ENCODE measurements at regions not wholly inside any gene's neighbourhood (a gene's known extent, or its start where the extent isn't known, plus 50 kb on each side); places are given as distances from the start of the nearest gene placed in this dataset.

DNA sequence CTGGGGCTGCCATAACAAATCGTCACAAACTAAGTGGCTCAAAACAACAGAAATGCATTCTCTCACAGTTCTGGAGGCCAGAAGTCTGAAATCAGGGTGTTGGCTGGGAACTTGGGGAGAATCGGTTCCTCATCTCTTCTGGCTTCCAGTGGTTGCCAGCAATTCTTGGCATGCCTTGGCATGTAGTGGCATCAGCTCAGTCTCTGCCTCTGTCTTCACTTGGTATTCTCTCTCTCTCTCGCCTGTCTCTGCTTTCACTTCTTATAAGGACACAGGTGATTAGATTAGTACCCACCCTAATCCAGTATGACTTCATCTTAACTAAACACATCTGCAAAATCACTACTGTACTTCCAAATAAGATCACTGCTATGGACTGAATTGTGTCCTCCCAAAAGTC is 695.4 kb upstream of the ID2 start:
- TF ChIP-seq EZH2 (IDR thresholded peaks at IDR 0.05; ENCODE audit: borderline replicate concordance, low read depth, low read length): no peak
- TF ChIP-seq, protein P1, sequence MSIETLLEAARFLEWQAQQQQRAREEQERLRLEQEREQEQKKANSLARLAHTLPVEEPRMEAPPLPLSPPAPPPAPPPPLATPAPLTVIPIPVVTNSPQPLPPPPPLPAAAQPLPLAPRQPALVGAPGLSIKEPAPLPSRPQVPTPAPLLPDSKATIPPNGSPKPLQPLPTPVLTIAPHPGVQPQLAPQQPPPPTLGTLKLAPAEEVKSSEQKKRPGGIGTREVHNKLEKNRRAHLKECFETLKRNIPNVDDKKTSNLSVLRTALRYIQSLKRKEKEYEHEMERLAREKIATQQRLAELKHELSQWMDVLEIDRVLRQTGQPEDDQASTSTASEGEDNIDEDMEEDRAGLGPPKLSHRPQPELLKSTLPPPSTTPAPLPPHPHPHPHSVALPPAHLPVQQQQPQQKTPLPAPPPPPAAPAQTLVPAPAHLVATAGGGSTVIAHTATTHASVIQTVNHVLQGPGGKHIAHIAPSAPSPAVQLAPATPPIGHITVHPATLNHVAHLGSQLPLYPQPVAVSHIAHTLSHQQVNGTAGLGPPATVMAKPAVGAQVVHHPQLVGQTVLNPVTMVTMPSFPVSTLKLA (conservative IDR thresholded peaks at IDR 0.05): no peak
- TF ChIP-seq GATA2 (CRISPR knock-in tag; IDR thresholded peaks at IDR 0.05): no peak
- TF ChIP-seq POLR2A (conservative IDR thresholded peaks at IDR 0.05): no peak
- no peak for TF ChIP-seq NR2C2 (CRISPR knock-in tag; IDR thresholded peaks at IDR 0.05)
- no peak for TF ChIP-seq NR2C2 (tag; IDR thresholded peaks at IDR 0.05)
- TF ChIP-seq, protein P2, sequence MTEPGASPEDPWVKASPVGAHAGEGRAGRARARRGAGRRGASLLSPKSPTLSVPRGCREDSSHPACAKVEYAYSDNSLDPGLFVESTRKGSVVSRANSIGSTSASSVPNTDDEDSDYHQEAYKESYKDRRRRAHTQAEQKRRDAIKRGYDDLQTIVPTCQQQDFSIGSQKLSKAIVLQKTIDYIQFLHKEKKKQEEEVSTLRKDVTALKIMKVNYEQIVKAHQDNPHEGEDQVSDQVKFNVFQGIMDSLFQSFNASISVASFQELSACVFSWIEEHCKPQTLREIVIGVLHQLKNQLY (CRISPR knock-in tag; conservative IDR thresholded peaks at IDR 0.05): no peak
- no peak for TF ChIP-seq SNRNP70 (optimal IDR thresholded peaks at IDR 0.05; ENCODE audit: low read depth, low read length)
- TF ChIP-seq, protein P3, sequence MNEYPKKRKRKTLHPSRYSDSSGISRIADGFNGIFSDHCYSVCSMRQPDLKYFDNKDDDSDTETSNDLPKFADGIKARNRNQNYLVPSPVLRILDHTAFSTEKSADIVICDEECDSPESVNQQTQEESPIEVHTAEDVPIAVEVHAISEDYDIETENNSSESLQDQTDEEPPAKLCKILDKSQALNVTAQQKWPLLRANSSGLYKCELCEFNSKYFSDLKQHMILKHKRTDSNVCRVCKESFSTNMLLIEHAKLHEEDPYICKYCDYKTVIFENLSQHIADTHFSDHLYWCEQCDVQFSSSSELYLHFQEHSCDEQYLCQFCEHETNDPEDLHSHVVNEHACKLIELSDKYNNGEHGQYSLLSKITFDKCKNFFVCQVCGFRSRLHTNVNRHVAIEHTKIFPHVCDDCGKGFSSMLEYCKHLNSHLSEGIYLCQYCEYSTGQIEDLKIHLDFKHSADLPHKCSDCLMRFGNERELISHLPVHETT (CRISPR knock-in tag; conservative IDR thresholded peaks at IDR 0.05 in 1 of 2, IDR thresholded peaks at IDR 0.05 in 1 of 2): no peak
- TF ChIP-seq, protein P4, sequence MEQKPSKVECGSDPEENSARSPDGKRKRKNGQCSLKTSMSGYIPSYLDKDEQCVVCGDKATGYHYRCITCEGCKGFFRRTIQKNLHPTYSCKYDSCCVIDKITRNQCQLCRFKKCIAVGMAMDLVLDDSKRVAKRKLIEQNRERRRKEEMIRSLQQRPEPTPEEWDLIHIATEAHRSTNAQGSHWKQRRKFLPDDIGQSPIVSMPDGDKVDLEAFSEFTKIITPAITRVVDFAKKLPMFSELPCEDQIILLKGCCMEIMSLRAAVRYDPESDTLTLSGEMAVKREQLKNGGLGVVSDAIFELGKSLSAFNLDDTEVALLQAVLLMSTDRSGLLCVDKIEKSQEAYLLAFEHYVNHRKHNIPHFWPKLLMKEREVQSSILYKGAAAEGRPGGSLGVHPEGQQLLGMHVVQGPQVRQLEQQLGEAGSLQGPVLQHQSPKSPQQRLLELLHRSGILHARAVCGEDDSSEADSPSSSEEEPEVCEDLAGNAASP (IDR thresholded peaks at IDR 0.05): no peak
- TF ChIP-seq FOXA1 (IDR thresholded peaks at IDR 0.05; ENCODE audit: borderline replicate concordance): no peak
- TF ChIP-seq, protein P5, sequence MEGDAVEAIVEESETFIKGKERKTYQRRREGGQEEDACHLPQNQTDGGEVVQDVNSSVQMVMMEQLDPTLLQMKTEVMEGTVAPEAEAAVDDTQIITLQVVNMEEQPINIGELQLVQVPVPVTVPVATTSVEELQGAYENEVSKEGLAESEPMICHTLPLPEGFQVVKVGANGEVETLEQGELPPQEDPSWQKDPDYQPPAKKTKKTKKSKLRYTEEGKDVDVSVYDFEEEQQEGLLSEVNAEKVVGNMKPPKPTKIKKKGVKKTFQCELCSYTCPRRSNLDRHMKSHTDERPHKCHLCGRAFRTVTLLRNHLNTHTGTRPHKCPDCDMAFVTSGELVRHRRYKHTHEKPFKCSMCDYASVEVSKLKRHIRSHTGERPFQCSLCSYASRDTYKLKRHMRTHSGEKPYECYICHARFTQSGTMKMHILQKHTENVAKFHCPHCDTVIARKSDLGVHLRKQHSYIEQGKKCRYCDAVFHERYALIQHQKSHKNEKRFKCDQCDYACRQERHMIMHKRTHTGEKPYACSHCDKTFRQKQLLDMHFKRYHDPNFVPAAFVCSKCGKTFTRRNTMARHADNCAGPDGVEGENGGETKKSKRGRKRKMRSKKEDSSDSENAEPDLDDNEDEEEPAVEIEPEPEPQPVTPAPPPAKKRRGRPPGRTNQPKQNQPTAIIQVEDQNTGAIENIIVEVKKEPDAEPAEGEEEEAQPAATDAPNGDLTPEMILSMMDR (IDR thresholded peaks at IDR 0.05 in 2 of 3, conservative IDR thresholded peaks at IDR 0.05 in 1 of 3; ENCODE audit: insufficient read depth in 2 of 3, low read depth in 1 of 3, low read length in 3 of 3): no peak
- TF ChIP-seq SIX5 (IDR thresholded peaks at IDR 0.05; ENCODE audit: borderline replicate concordance in 1 of 2, insufficient read depth in 1 of 2, low read depth in 1 of 2, low read length in 2 of 2): no peak

Data from K562 (cell line).